HG03095 (cell line): ENCODE measurements at regions not wholly inside any gene's neighbourhood (a gene's known extent, or its start where the extent isn't known, plus 50 kb on each side); places are given as distances from the start of the nearest gene placed in this dataset.

Source experiments
- ATAC-seq: cut with Tn5 transposase; IDR thresholded peaks from one replicate; pipeline ENCODE4 v1.9.1; 2021; ENCODE audit warnings: moderate library complexity; ENCODE audit not compliant: unreplicated experiment

- no peak for ATAC-seq
Observed at GRCh38 chr9:129231022-129231739, 53.1 kb upstream of the IER5L start.

GRCh38 chr9:129230302-129230701, 52.2 kb upstream of the IER5L start:
- ATAC-seq, result no peak
